ENCODE measurements at regions not wholly inside any gene's neighbourhood (a gene's known extent, or its start where the extent isn't known, plus 50 kb on each side); places are given as distances from the start of the nearest gene placed in this dataset.

DNA sequence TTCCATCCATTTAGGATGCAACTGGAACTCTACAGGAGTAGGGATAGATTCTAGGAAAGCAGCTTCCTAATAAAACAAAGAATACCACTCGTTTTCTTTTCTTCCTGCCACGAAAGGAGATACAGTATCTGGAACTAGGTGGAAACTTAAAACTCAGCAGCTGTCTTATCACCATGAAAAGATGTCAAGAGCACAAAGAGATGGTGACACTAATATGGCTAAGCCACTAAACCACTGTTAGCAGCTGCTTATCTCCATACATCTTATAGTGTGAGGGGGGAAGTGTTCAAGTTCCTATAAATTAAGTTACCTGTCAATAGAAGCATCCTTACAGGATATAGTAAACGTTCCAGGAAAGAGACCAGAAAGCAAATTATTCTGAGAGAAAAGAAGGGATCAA is 162.5 kb downstream of the TYW3 start:
- TF ChIP-seq, protein P1, sequence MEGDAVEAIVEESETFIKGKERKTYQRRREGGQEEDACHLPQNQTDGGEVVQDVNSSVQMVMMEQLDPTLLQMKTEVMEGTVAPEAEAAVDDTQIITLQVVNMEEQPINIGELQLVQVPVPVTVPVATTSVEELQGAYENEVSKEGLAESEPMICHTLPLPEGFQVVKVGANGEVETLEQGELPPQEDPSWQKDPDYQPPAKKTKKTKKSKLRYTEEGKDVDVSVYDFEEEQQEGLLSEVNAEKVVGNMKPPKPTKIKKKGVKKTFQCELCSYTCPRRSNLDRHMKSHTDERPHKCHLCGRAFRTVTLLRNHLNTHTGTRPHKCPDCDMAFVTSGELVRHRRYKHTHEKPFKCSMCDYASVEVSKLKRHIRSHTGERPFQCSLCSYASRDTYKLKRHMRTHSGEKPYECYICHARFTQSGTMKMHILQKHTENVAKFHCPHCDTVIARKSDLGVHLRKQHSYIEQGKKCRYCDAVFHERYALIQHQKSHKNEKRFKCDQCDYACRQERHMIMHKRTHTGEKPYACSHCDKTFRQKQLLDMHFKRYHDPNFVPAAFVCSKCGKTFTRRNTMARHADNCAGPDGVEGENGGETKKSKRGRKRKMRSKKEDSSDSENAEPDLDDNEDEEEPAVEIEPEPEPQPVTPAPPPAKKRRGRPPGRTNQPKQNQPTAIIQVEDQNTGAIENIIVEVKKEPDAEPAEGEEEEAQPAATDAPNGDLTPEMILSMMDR (IDR thresholded peaks at IDR 0.05; ENCODE audit: insufficient read depth, low read length), result no peak
- TF ChIP-seq GABPA (IDR thresholded peaks at IDR 0.05; ENCODE audit: low read depth) (no peak), POLR2AphosphoS5 (IDR thresholded peaks at IDR 0.05; ENCODE audit: low read depth) (no peak), SPI1 (IDR thresholded peaks at IDR 0.05; ENCODE audit: borderline replicate concordance, low read depth) (no peak)
- TF ChIP-seq, protein P2, sequence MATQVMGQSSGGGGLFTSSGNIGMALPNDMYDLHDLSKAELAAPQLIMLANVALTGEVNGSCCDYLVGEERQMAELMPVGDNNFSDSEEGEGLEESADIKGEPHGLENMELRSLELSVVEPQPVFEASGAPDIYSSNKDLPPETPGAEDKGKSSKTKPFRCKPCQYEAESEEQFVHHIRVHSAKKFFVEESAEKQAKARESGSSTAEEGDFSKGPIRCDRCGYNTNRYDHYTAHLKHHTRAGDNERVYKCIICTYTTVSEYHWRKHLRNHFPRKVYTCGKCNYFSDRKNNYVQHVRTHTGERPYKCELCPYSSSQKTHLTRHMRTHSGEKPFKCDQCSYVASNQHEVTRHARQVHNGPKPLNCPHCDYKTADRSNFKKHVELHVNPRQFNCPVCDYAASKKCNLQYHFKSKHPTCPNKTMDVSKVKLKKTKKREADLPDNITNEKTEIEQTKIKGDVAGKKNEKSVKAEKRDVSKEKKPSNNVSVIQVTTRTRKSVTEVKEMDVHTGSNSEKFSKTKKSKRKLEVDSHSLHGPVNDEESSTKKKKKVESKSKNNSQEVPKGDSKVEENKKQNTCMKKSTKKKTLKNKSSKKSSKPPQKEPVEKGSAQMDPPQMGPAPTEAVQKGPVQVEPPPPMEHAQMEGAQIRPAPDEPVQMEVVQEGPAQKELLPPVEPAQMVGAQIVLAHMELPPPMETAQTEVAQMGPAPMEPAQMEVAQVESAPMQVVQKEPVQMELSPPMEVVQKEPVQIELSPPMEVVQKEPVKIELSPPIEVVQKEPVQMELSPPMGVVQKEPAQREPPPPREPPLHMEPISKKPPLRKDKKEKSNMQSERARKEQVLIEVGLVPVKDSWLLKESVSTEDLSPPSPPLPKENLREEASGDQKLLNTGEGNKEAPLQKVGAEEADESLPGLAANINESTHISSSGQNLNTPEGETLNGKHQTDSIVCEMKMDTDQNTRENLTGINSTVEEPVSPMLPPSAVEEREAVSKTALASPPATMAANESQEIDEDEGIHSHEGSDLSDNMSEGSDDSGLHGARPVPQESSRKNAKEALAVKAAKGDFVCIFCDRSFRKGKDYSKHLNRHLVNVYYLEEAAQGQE (IDR thresholded peaks at IDR 0.05; ENCODE audit: insufficient replicate concordance, low read depth), result no peak

Measured in HL-60 (cell line).